NB4 (cell line): ENCODE measurements at regions not wholly inside any gene's neighbourhood (a gene's known extent, or its start where the extent isn't known, plus 50 kb on each side); places are given as distances from the start of the nearest gene placed in this dataset.

Experiments
- CTCF ChIP-seq: IDR thresholded peaks from one replicate; pipeline ENCODE4 v1.5.1; 2012; ENCODE audit warnings: low read depth, low read length
- MYC ChIP-seq: IDR thresholded peaks from 2 replicates; pipeline ENCODE4 v1.6.1; 2011; ENCODE audit warnings: low read depth, low read length
- POLR2A ChIP-seq: IDR thresholded peaks from 2 replicates; pipeline ENCODE4 v1.6.1; 2011; ENCODE audit warnings: mild to moderate bottlenecking; ENCODE audit not compliant: insufficient read length; ENCODE audit errors: extremely low read depth

GRCh38 chr1:14262637-14263036, 335.8 kb upstream of the KAZN start:
- no peak for TF ChIP-seq CTCF
- no peak for TF ChIP-seq MYC
- no peak for TF ChIP-seq POLR2A
